Type B pancreatic cell (in vitro differentiated cells): ENCODE measurements at regions not wholly inside any gene's neighbourhood (a gene's known extent, or its start where the extent isn't known, plus 50 kb on each side); places are given as distances from the start of the nearest gene placed in this dataset.

Experiments used
- DNase-seq: peaks from one replicate; pipeline ENCODE4 v3.0.0; 2021; ENCODE audit warnings: mixed read lengths; ENCODE audit not compliant: unreplicated experiment; ENCODE audit errors: extremely low spot score
- H3K27ac Mint-ChIP-seq: 2 replicates; pipeline ENCODE4 v1.8.0; 2021; ENCODE audit warnings: mild to moderate bottlenecking, mixed read lengths
- H3K27me3 Mint-ChIP-seq: 2 replicates; pipeline ENCODE4 v1.8.0; 2021; ENCODE audit warnings: mixed read lengths
- H3K36me3 Mint-ChIP-seq: 2 replicates; pipeline ENCODE4 v1.8.0; 2021; ENCODE audit warnings: mixed read lengths
- H3K4me1 Mint-ChIP-seq: one replicate; pipeline ENCODE4 v1.8.0; 2021; ENCODE audit warnings: mixed read lengths; ENCODE audit not compliant: unreplicated experiment
- H3K4me3 Mint-ChIP-seq: 2 replicates; pipeline ENCODE4 v1.8.0; 2021; ENCODE audit warnings: mild to moderate bottlenecking, mixed read lengths
- H3K9me3 Mint-ChIP-seq: 2 replicates; pipeline ENCODE4 v1.8.0; 2021; ENCODE audit warnings: mixed read lengths
- CTCF ChIP-seq: fragments of 200-600 bp; sonication (generic); conservative IDR thresholded peaks from 2 replicates; pipeline ENCODE4 v1.5.0; 2021; ENCODE audit warnings: antibody characterized with exemption, mild to moderate bottlenecking

GRCh38 chr5:167167191-167167795, 1124.2 kb upstream of the WWC1 start:
- no peak for DNase-seq
- Mint-ChIP-seq H3K4me3 (no peak overlapping the region), H3K9me3 (no peaks in the 10 kb centered on the region), H3K36me3 (no peaks in the 10 kb centered on the region), H3K27ac (no peak overlapping the region), H3K27me3 (peaks cover 5% of the 10 kb centered on the region), H3K4me1 (no peaks in the 10 kb centered on the region)
- TF ChIP-seq CTCF = no peak

- H3K4me1 Mint-ChIP-seq = no peaks in the 10 kb centered on the region
- no peaks in the 10 kb centered on the region for H3K9me3 Mint-ChIP-seq
- no peak overlapping the region for H3K4me3 Mint-ChIP-seq
- H3K36me3 Mint-ChIP-seq = no peaks in the 10 kb centered on the region
- peaks cover 5% of the 10 kb centered on the region for H3K27me3 Mint-ChIP-seq
- no peak for TF ChIP-seq CTCF
- no peak overlapping the region for H3K27ac Mint-ChIP-seq
- no peak for DNase-seq
Observed at GRCh38 chr5:167168971-167169370, 1122.5 kb upstream of the WWC1 start.

GRCh38 chr5:167171056-167171455, 1120.4 kb upstream of the WWC1 start:
- H3K4me1 Mint-ChIP-seq = no peaks in the 10 kb centered on the region
- DNase-seq = no peak
- no peak for TF ChIP-seq CTCF
- H3K36me3 Mint-ChIP-seq = no peaks in the 10 kb centered on the region
- peaks cover 5% of the 10 kb centered on the region for H3K27me3 Mint-ChIP-seq
- H3K9me3 Mint-ChIP-seq = no peaks in the 10 kb centered on the region
- no peak overlapping the region for H3K27ac Mint-ChIP-seq
- no peak overlapping the region for H3K4me3 Mint-ChIP-seq

GRCh38 chr5:167177736-167178135, 1113.7 kb upstream of the WWC1 start:
- no peak overlapping the region for H3K27ac Mint-ChIP-seq
- DNase-seq = no peak
- TF ChIP-seq CTCF = no peak
- H3K4me1 Mint-ChIP-seq = no peaks in the 10 kb centered on the region
- no peaks in the 10 kb centered on the region for H3K36me3 Mint-ChIP-seq
- no peaks in the 10 kb centered on the region for H3K27me3 Mint-ChIP-seq
- no peaks in the 10 kb centered on the region for H3K9me3 Mint-ChIP-seq
- H3K4me3 Mint-ChIP-seq = no peak overlapping the region

DNA sequence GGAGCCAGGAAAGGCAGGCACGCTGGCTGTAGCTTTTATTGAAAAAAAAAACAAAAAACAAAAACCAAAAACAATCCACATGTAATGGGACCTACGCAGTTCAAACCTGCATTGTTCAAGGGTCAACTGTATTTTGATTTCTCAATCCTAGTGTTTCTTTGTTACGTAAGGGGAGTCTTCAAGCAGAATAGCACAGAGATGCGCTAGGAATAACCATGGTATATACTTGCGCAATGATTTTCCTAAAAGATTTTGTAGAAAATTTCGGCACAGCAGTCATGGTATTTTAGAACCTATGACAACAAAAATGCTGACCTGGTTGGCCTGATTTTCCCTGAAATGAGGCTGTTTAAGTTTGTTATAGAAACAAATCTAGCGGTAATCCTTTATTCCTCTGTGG, 1110.5 kb upstream of the WWC1 start:
- Mint-ChIP-seq H3K36me3 (no peaks in the 10 kb centered on the region), H3K9me3 (no peaks in the 10 kb centered on the region), H3K4me3 (no peak overlapping the region), H3K27me3 (no peaks in the 10 kb centered on the region), H3K27ac (no peak overlapping the region), H3K4me1 (peaks cover 4% of the 10 kb centered on the region)
- TF ChIP-seq CTCF = no peak
- DNase-seq = no peak

DNA sequence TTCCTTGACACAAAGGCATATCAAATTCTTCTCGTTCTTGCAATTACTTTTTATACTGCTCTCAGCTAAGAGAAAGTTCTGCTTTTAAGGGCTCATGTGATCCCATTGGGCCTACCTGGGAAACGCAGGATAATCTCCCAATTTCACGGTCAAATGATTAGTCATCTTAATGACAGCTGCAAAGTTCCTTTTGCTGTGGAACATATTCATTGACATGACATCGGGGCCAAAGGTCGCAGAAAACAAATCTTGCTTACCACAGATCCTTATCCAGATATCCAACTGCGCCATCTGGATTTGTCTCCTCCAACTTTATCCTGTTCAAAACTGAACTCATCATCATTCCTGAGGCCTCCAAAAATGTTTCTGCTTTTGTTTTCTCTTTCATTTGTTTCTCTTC, 1085.6 kb upstream of the WWC1 start:
- no peaks in the 10 kb centered on the region for H3K27me3 Mint-ChIP-seq

More for the DNA sequence above, 1085.6 kb upstream of the WWC1 start:
- H3K9me3 Mint-ChIP-seq = no peaks in the 10 kb centered on the region
- H3K36me3 Mint-ChIP-seq = no peaks in the 10 kb centered on the region
- no peak overlapping the region for H3K27ac Mint-ChIP-seq
- H3K4me1 Mint-ChIP-seq = no peaks in the 10 kb centered on the region
- no peak for DNase-seq
- no peak overlapping the region for H3K4me3 Mint-ChIP-seq
- TF ChIP-seq CTCF = no peak
